ENCODE measurements at regions not wholly inside any gene's neighbourhood (a gene's known extent, or its start where the extent isn't known, plus 50 kb on each side); places are given as distances from the start of the nearest gene placed in this dataset.

DNA sequence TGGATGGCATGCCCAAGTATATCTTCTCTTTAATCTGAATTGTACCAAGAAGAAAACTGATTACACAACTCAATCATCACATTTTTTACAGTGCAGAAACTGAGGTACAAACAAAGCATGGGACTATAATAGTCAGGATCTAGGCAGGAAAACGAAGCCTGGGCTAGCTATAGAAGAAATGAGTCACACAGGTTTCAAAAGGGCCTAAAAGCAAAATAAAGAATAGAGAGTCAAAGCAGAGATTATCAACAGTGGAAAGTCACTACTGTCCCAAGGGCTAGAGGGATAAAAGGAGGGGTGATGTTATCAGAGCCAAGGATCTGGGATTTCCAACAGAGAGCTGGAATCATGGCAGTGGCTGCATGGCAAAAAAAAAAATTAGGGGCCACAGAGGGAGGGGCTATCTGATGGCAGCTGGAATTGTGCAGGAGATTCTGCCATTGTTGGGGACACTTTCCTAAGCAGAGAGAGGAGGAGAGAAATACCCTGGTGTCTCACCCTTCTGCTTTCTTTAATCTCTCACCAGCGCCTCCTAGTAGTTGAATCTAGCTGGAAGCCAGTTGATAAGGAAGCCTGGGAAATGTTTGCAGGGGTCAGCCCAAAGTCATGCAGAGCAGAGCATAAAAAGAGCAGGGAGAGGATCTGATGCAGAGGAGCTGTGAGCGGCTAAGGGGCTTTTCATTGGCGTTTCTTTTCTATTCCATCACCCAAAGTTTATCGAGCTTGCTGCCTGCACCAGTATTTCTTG is 343.2 kb downstream of the ACTL7B start:
- no peaks in the 10 kb centered on the region for H3K27me3 ChIP-seq
- H3K4me1 ChIP-seq, result no peaks in the 10 kb centered on the region
- no peaks in the 10 kb centered on the region for H3K9me3 ChIP-seq
- TF ChIP-seq POLR2A (IDR thresholded peaks at IDR 0.05), result no peak
- TF ChIP-seq, protein P1, sequence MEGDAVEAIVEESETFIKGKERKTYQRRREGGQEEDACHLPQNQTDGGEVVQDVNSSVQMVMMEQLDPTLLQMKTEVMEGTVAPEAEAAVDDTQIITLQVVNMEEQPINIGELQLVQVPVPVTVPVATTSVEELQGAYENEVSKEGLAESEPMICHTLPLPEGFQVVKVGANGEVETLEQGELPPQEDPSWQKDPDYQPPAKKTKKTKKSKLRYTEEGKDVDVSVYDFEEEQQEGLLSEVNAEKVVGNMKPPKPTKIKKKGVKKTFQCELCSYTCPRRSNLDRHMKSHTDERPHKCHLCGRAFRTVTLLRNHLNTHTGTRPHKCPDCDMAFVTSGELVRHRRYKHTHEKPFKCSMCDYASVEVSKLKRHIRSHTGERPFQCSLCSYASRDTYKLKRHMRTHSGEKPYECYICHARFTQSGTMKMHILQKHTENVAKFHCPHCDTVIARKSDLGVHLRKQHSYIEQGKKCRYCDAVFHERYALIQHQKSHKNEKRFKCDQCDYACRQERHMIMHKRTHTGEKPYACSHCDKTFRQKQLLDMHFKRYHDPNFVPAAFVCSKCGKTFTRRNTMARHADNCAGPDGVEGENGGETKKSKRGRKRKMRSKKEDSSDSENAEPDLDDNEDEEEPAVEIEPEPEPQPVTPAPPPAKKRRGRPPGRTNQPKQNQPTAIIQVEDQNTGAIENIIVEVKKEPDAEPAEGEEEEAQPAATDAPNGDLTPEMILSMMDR (IDR thresholded peaks at IDR 0.05), result no peak
- H3K4me3 ChIP-seq, result no peak overlapping the region
- H3K36me3 ChIP-seq, result no peaks in the 10 kb centered on the region
- DNase-seq, result no peak
- H3K27ac ChIP-seq, result no peak overlapping the region

DNA sequence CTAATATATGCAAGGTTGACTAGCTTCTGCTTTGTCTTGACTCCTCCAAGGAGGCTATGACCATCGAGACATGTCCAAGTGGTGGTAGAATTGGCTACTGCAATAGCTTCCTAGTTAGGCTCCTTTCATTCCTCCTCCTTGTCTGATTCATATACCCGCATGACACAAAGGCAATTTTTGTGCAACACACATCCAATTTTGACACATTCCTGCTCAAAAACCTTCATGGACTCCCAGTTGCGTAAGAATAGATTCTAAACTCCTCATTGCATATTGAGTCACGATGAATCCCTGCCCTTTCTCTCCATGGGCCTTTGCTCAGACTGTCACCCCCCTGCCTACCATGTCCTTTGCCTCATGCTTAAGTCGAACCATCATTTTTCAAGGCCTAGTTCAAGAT is 344.5 kb downstream of the ACTL7B start:
- no peak for DNase-seq
- H3K4me3 ChIP-seq, result no peak overlapping the region
- H3K36me3 ChIP-seq, result no peaks in the 10 kb centered on the region
- no peaks in the 10 kb centered on the region for H3K9me3 ChIP-seq
- TF ChIP-seq, protein P1 (IDR thresholded peaks at IDR 0.05), result no peak
- no peak for TF ChIP-seq POLR2A (IDR thresholded peaks at IDR 0.05)
- H3K27ac ChIP-seq, result no peak overlapping the region
- no peaks in the 10 kb centered on the region for H3K4me1 ChIP-seq
- H3K27me3 ChIP-seq, result no peaks in the 10 kb centered on the region

DNA sequence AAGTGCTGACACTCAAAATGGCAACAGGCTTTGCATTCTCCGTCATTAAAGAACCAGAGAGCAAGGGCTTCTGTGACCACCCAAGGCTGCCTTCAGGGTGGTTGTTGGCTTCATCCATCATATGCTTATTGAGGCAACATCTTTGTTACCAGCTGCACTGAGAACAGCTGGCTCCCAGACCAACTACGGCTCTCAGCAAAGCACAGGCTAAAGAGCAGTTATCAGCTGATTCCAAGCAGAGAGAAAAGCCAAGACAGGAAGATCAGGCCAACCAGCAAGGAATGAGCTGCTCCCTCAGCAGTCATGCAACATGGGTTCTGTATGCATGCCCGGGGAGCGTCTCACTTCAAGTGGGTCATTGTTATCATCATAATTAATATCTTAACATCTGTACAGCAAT is 358.9 kb downstream of the ACTL7B start:
- no peak overlapping the region for H3K27ac ChIP-seq
- H3K9me3 ChIP-seq, result no peaks in the 10 kb centered on the region
- H3K4me1 ChIP-seq, result no peaks in the 10 kb centered on the region
- TF ChIP-seq, protein P1 (IDR thresholded peaks at IDR 0.05), result no peak
- TF ChIP-seq POLR2A (IDR thresholded peaks at IDR 0.05), result no peak
- no peak for DNase-seq
- H3K36me3 ChIP-seq, result no peaks in the 10 kb centered on the region
- no peak overlapping the region for H3K4me3 ChIP-seq
- no peaks in the 10 kb centered on the region for H3K27me3 ChIP-seq

DNA sequence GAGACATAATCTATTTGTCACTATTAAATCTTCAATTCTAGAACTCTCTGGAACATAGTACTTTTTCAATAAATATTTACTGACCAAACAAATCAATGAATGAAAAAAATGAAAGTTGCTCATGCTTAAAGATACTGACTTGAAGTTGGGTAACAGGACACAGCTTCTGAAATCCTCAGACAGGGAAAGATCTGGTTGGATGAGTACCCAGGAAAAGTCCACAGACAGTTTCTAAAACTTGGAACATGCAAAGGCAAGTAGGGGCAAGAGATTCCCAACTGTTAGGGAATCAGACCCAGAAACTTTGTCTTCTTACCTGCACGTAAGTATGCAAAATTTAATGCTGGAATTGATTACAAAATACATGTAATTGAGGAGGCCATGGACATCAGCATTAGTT is 366.2 kb downstream of the ACTL7B start:
- no peak for DNase-seq
- Histone ChIP-seq H3K27ac (no peak overlapping the region), H3K4me3 (no peak overlapping the region), H3K9me3 (no peaks in the 10 kb centered on the region), H3K4me1 (no peaks in the 10 kb centered on the region), H3K36me3 (no peaks in the 10 kb centered on the region), H3K27me3 (no peaks in the 10 kb centered on the region)
- TF ChIP-seq, protein P1 (IDR thresholded peaks at IDR 0.05), result no peak
- TF ChIP-seq POLR2A (IDR thresholded peaks at IDR 0.05), result no peak

DNA sequence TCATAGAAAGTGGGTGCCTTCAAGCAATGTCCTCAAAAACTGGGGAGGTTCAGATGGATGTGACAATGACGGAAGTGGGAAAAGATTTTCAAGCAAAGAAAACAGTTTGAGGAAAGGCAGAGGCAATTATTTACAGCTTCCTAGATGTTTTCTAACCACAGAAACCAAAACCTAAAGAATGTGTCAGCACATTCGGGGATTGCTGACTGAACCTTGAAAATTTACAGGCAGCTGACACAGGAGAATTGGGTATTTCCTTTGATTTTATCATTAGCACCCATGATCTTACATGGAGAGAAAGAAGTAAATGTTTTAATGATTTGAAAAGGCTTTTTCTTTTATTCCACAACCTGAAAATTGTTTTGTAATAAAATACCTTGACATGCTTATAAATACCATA is 369.0 kb downstream of the ACTL7B start:
- Histone ChIP-seq H3K27me3 (no peaks in the 10 kb centered on the region), H3K27ac (no peak overlapping the region), H3K9me3 (no peaks in the 10 kb centered on the region), H3K4me1 (no peaks in the 10 kb centered on the region), H3K36me3 (no peaks in the 10 kb centered on the region), H3K4me3 (no peak overlapping the region)
- TF ChIP-seq POLR2A (IDR thresholded peaks at IDR 0.05), result no peak
- TF ChIP-seq, protein P1 (IDR thresholded peaks at IDR 0.05), result no peak
- DNase-seq, result no peak

DNA sequence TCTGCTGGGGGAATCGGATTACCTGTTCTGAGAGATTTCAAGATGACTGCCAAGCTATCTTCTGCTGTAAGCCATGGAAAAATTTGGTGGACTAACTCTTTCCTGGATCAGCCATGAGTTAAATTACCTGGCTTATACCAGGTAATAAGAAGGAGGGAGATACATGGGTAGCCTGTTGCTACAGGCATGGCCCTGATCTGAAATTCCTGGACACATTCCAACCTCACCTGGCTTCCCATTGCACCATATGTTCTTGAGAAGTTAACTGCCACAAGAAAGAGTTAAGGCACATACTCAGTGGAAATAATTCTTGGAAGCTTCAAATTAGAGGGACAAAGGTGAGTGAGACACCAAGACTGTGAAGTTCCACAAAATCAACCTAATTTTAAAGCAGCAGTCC is 371.3 kb downstream of the ACTL7B start:
- no peaks in the 10 kb centered on the region for H3K36me3 ChIP-seq
- DNase-seq, result no peak
- TF ChIP-seq, protein P1 (IDR thresholded peaks at IDR 0.05), result no peak
- TF ChIP-seq POLR2A (IDR thresholded peaks at IDR 0.05), result no peak
- H3K4me3 ChIP-seq, result no peak overlapping the region
- no peaks in the 10 kb centered on the region for H3K9me3 ChIP-seq
- no peaks in the 10 kb centered on the region for H3K4me1 ChIP-seq
- H3K27ac ChIP-seq, result no peak overlapping the region
- H3K27me3 ChIP-seq, result no peaks in the 10 kb centered on the region
